Immature natural killer cell (primary cell): ENCODE measurements at regions not wholly inside any gene's neighbourhood (a gene's known extent, or its start where the extent isn't known, plus 50 kb on each side); places are given as distances from the start of the nearest gene placed in this dataset.

ENCODE experiments used
- DNase-seq, 3 donors: peaks; one replicate each; pipeline ENCODE4 v3.0.0; 2022; ENCODE audit warnings: mixed read lengths in 1 of 3
- H3K27ac Mint-ChIP-seq, 6 donors: one replicate each; pipeline ENCODE4 v1.8.0; 2020; ENCODE audit warnings: mixed read lengths in 6 of 6, mild to moderate bottlenecking in 5 of 6, inconsistent platforms in 4 of 6, moderate library complexity in 3 of 6
- H3K27me3 Mint-ChIP-seq, 3 donors: one replicate each; pipeline ENCODE4 v1.8.0; 2020 to 2021; ENCODE audit warnings: low read depth in 3 of 3, mild to moderate bottlenecking in 3 of 3, mixed read lengths in 3 of 3, moderate library complexity in 3 of 3, inconsistent platforms in 1 of 3
- H3K36me3 Mint-ChIP-seq, 3 donors: one replicate each; pipeline ENCODE4 v1.8.0; 2020; ENCODE audit warnings: mixed read lengths in 3 of 3, inconsistent platforms in 2 of 3, mild to moderate bottlenecking in 2 of 3
- H3K4me1 Mint-ChIP-seq, 2 donors: one replicate each; pipeline ENCODE4 v1.8.0; 2020; ENCODE audit warnings: inconsistent platforms in 2 of 2, mild to moderate bottlenecking in 2 of 2, mixed read lengths in 2 of 2, moderate library complexity in 1 of 2
- H3K4me3 Mint-ChIP-seq, 5 donors: one replicate each; pipeline ENCODE4 v1.8.0; 2020; ENCODE audit warnings: mild to moderate bottlenecking in 5 of 5, mixed read lengths in 5 of 5, inconsistent platforms in 3 of 5, moderate library complexity in 3 of 5
- H3K9me3 Mint-ChIP-seq, 6 donors: one replicate each; pipeline ENCODE4 v1.8.0; 2020; ENCODE audit warnings: mild to moderate bottlenecking in 6 of 6, mixed read lengths in 6 of 6, inconsistent platforms in 4 of 6, moderate library complexity in 3 of 6

DNA sequence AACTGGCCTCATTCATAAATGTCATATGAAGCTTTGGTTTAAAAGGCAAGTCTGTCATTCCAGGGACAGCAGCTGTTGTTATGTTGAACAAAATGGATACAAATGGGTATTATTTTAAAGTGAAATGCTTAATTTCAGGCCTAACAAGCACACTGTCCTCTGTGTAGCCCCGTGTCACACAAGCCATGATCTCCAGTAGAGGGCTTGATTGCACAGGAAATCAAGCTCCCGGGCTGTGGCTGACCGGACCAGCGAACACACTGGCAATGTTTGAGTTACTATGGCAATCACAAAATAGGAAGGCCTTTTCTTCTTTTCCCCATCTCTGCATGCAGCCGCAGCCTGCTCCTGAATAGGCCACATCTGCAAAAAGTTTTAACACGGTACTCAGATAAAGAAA lies 64.0 kb upstream of the GSX1 start:
- peaks cover 6 to 24% of the 10 kb centered on the region in 2 donors for H3K4me1 Mint-ChIP-seq
- no peak overlapping the region for H3K4me3 Mint-ChIP-seq
- no peaks in the 10 kb centered on the region for H3K9me3 Mint-ChIP-seq
- H3K27ac Mint-ChIP-seq = no peak overlapping the region
- DNase-seq = no peak
- H3K36me3 Mint-ChIP-seq = peaks cover 0 to 3% (median 0%) of the 10 kb centered on the region in 3 donors
- H3K27me3 Mint-ChIP-seq = peaks cover 0 to 2% (median 2%) of the 10 kb centered on the region in 3 donors

GRCh38 chr13:27730191-27730590 lies 62.1 kb upstream of the GSX1 start:
- Mint-ChIP-seq H3K36me3 (peaks cover 0 to 3% (median 0%) of the 10 kb centered on the region in 3 donors), H3K27ac (peak overlapping the region in 1 of 6 donors; percentile 26)

More at GRCh38 chr13:27730191-27730590, 62.1 kb upstream of the GSX1 start:
- Mint-ChIP-seq H3K27me3 (peaks cover 1 to 5% (median 4%) of the 10 kb centered on the region in 3 donors), H3K4me3 (no peak overlapping the region), H3K4me1 (peaks cover 6 to 24% of the 10 kb centered on the region in 2 donors), H3K9me3 (peaks cover 0 to 1% (median 0%) of the 10 kb centered on the region in 6 donors)
- no peak for DNase-seq
